ENCODE measurements at regions not wholly inside any gene's neighbourhood (a gene's known extent, or its start where the extent isn't known, plus 50 kb on each side); places are given as distances from the start of the nearest gene placed in this dataset.

- DNase-seq (ENCODE audit: low spot score): no peak
- Mint-ChIP-seq H3K4me3 (no peak overlapping the region), H3K4me1 (peaks cover 33% of the 10 kb centered on the region), H3K9me3 (no peaks in the 10 kb centered on the region), H3K27ac (no peak overlapping the region), H3K36me3 (ENCODE audit: low read depth) (no peaks in the 10 kb centered on the region), H3K27me3 (ENCODE audit: insufficient read depth, low read depth, poor library complexity) (peaks cover 7% of the 10 kb centered on the region)
- Histone ChIP-seq H3K9me2 (ENCODE audit: insufficient read depth) (peaks cover 22% of the 10 kb centered on the region), H3K79me2 (replicated peaks; ENCODE audit: insufficient read depth) (no peaks in the 10 kb centered on the region), H3K27ac (ENCODE audit: low read depth) (no peak overlapping the region), H4K20me1 (replicated peaks; ENCODE audit: insufficient read depth) (no peaks in the 10 kb centered on the region), H3K4me3 (no peak overlapping the region), H3K4me1 (ENCODE audit: insufficient read depth) (peaks cover 24% of the 10 kb centered on the region), H3K27me3 (ENCODE audit: insufficient read depth) (no peaks in the 10 kb centered on the region), H3K4me2 (no peak overlapping the region), H2AFZ (no peak overlapping the region), H3K36me3 (ENCODE audit: insufficient read depth) (no peaks in the 10 kb centered on the region), H3F3A (replicated peaks; ENCODE audit: low read depth) (no peaks in the 10 kb centered on the region; the same call in 1 of the 2 replicates)
- TF ChIP-seq NANOG (IDR thresholded peaks at IDR 0.05; ENCODE audit: borderline replicate concordance): no peak
- no peak for TF ChIP-seq POLR2AphosphoS5 (IDR thresholded peaks at IDR 0.05; ENCODE audit: low read depth)
- no peak for TF ChIP-seq ZNF462 (CRISPR knock-in tag; IDR thresholded peaks at IDR 0.05)
- no peak for TF ChIP-seq ETS1 (IDR thresholded peaks at IDR 0.05)
- TF ChIP-seq ZNF114 (CRISPR knock-in tag; IDR thresholded peaks at IDR 0.05): no peak
- ATAC-seq: no peak
Observed at GRCh38 chr9:89803403-89803802, 198.6 kb downstream of the GADD45G start.

Measured in GM23338 (cell line).